Activated CD8-positive, alpha-beta memory T cell treated with anti-CD3 and anti-CD28 coated beads, Interleukin-2, amount 50 U/mL, for 1 hour (primary cell): ENCODE measurements at regions not wholly inside any gene's neighbourhood (a gene's known extent, or its start where the extent isn't known, plus 50 kb on each side); places are given as distances from the start of the nearest gene placed in this dataset.

Experiments
- DNase-seq: peaks from one replicate; pipeline ENCODE4 v3.0.0-alpha.2; 2020; ENCODE audit errors: extremely low read depth

GRCh38 chr4:81550388-81550859 is 78.7 kb upstream of the RASGEF1B start:
- DNase-seq, result no peak

GRCh38 chr4:81549984-81550383 is 78.3 kb upstream of the RASGEF1B start:
- no peak for DNase-seq

- no peak for DNase-seq
Observed at GRCh38 chr4:81546777-81547176, 75.1 kb upstream of the RASGEF1B start.

- no peak for DNase-seq
Observed at GRCh38 chr4:81541161-81541945, 69.6 kb upstream of the RASGEF1B start.

GRCh38 chr4:81538716-81539427 is 67.2 kb upstream of the RASGEF1B start:
- no peak for DNase-seq

- no peak for DNase-seq
Observed at GRCh38 chr4:81531410-81531809, 59.7 kb upstream of the RASGEF1B start.

DNA sequence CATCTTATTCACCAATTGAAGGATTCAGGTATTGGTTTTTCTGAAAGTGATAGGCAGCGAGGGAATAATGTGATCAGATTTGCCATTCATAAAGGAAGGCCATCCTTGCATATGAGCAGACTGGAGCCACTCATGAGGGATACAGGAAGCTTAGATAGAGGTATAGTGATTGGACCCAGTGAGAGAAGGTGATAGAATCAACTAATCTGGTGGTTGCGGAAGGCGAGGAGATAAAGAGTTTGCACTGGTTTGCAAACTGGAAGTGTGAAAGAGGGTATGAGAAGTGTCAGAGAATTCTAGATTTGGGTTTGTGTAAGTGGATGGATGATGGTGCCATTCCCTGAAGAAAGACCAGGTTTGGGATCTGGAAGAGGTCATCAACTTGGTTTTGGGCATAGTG is 57.3 kb upstream of the RASGEF1B start:
- DNase-seq, result no peak

DNA sequence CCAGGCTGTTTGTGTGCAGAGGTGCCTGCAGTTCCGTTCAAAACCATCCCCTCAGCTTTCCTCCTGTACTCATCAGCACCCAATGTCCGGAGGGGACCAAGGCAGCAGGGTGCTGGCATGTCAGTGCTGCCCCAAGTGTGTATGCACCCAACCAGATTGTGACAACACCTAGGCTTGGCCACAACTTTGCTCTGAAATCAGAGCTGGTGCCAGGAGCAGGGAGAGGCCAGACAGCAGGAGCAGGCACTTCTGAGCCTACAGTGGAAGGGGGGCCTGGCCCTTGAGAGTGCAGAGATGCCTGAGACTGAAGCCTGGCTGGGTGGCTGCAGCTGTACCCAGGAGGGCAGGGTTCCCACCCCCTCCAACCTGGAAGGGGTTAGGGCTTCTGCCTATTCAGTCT is 56.5 kb upstream of the RASGEF1B start:
- no peak for DNase-seq

DNA sequence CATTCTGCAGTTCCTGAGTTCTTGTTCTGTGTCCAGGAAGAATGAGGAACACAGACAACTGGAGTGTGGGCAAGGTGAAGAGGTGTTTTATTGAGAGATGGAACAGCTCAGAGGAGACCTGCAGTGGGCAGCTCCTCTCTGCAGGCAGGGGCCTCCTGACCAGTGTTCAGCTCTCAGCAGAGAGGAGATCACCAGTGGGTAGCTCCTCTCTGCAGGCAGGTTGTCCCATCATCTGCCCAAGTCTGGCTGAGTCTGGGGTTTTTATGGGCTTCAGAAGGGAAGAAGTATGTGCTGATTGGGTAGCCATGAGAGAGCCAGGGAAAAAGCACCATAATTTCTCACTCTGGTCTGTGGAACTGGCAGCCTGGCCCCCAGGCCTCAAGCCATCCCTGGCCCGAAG is 56.0 kb upstream of the RASGEF1B start:
- no peak for DNase-seq

DNA sequence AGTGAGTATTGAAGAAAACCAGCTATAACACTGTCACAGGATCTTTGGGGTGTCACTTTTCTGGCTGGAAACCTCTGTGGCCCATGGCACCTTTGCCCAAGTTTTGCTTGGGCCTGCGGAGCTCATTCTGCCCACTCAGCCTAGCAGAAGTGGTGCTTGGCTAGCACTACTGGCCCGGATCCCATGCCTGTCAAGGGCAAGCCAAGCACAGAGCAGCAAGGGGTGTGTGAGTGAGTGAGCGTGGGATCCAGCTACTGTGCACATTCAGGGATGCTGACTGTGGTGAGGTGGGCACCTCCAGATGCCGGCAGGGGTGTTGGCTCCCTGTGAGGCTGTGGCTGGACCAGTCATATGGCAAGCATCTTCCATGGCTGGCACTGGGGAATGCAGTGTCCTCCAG is 55.4 kb upstream of the RASGEF1B start:
- no peak for DNase-seq

DNA sequence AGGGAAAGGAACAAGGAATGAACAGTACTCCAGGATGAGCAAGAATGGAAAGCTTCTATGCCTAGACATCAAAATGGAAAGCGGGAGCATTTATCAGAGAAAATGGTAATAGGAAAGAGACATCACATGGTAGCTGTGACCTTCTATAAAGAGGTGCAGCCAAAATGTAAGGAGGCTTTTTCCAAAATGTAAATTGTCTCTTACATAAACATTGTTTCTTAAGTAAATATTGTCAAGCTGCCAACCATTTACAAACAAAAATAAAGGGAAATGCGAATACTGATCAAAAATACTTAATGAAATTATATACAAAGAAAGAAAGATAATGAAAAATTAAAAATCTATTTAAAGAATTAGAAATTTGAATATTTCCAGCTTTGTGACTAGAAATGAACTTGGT is 55.0 kb upstream of the RASGEF1B start:
- no peak for DNase-seq

- DNase-seq, result no peak
Observed at GRCh38 chr4:81523672-81524327, 52.1 kb upstream of the RASGEF1B start.

DNA sequence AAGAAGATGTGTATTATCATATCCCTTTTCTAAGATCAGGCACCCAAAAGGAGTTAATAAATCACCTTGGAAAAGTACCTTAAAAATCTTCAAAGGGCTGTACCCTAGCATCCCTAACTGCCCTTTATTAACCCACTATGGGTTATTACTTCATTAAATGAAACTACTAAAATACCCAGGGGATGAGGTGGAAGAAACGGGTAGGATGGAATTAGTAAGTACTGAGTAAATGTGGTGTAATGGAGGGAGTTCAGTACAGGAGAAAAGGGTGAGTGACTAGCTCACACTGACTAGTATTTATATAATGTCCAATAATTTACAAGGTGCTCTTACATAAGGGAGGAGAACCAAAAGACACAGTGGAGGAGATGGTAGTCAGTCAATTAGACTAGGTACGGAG is 51.0 kb upstream of the RASGEF1B start:
- no peak for DNase-seq

- no peak for DNase-seq
Observed at GRCh38 chr4:81521708-81522107, 50.0 kb upstream of the RASGEF1B start.
